ENCODE measurements at regions not wholly inside any gene's neighbourhood (a gene's known extent, or its start where the extent isn't known, plus 50 kb on each side); places are given as distances from the start of the nearest gene placed in this dataset.

- no peak for TF ChIP-seq CTCF (IDR thresholded peaks at IDR 0.05; ENCODE audit: insufficient read depth, low read depth, low read length, missing control alignments)
- DNase-seq (ENCODE audit: low read depth): no peak
- H3K4me3 ChIP-seq (ENCODE audit: low read depth, low read length): no peak overlapping the region
Measured at GRCh38 chr6:4272996-4273395, 137.6 kb upstream of the ECI2 start.

GRCh38 chr6:4271761-4272470 lies 136.5 kb upstream of the ECI2 start:
- TF ChIP-seq CTCF (IDR thresholded peaks at IDR 0.05; ENCODE audit: insufficient read depth, low read depth, low read length, missing control alignments): no peak
- no peak for DNase-seq (ENCODE audit: low read depth)
- H3K4me3 ChIP-seq (ENCODE audit: low read depth, low read length): no peak overlapping the region

- no peak overlapping the region for H3K4me3 ChIP-seq (ENCODE audit: low read depth, low read length)
- no peak for DNase-seq (ENCODE audit: low read depth)
- no peak for TF ChIP-seq CTCF (IDR thresholded peaks at IDR 0.05; ENCODE audit: insufficient read depth, low read depth, low read length, missing control alignments)
Measured at GRCh38 chr6:4270776-4271175, 135.4 kb upstream of the ECI2 start.

- H3K4me3 ChIP-seq (ENCODE audit: low read depth, low read length): no peak overlapping the region
- no peak for TF ChIP-seq CTCF (IDR thresholded peaks at IDR 0.05; ENCODE audit: insufficient read depth, low read depth, low read length, missing control alignments)
- DNase-seq (ENCODE audit: low read depth): no peak
Measured at GRCh38 chr6:4270001-4270400, 134.6 kb upstream of the ECI2 start.

GRCh38 chr6:4268171-4268570 lies 132.8 kb upstream of the ECI2 start:
- no peak for TF ChIP-seq CTCF (IDR thresholded peaks at IDR 0.05; ENCODE audit: insufficient read depth, low read depth, low read length, missing control alignments)

GRCh38 chr6:4265740-4266139 lies 130.4 kb upstream of the ECI2 start:
- H3K4me3 ChIP-seq (ENCODE audit: low read depth, low read length): no peak overlapping the region
- TF ChIP-seq CTCF (IDR thresholded peaks at IDR 0.05; ENCODE audit: insufficient read depth, low read depth, low read length, missing control alignments): no peak
- no peak for DNase-seq (ENCODE audit: low read depth)

More at GRCh38 chr6:4268171-4268570, 132.8 kb upstream of the ECI2 start:
- DNase-seq (ENCODE audit: low read depth): no peak
- H3K4me3 ChIP-seq (ENCODE audit: low read depth, low read length): no peak overlapping the region

GRCh38 chr6:4264601-4265000 lies 129.2 kb upstream of the ECI2 start:
- no peak for DNase-seq (ENCODE audit: low read depth)
- TF ChIP-seq CTCF (IDR thresholded peaks at IDR 0.05; ENCODE audit: insufficient read depth, low read depth, low read length, missing control alignments): no peak

More at GRCh38 chr6:4264601-4265000, 129.2 kb upstream of the ECI2 start:
- H3K4me3 ChIP-seq (ENCODE audit: low read depth, low read length): no peak overlapping the region

Measured in GM12865 (cell line).